ENCODE measurements at regions not wholly inside any gene's neighbourhood (a gene's known extent, or its start where the extent isn't known, plus 50 kb on each side); places are given as distances from the start of the nearest gene placed in this dataset.

GRCh38 chr18:40489301-40489700 is 1465.7 kb upstream of the PIK3C3 start:
- Histone ChIP-seq H3K27ac (no peak overlapping the region), H3K4me2 (no peak overlapping the region), H3K4me1 (no peaks in the 10 kb centered on the region), H3K27me3 (no peaks in the 10 kb centered on the region), H3K9me3 (no peaks in the 10 kb centered on the region), H3K9ac (no peak overlapping the region), H3K4me3 (no peak overlapping the region), H3K36me3 (no peaks in the 10 kb centered on the region), H4K20me1 (no peaks in the 10 kb centered on the region)
- no peak for TF ChIP-seq Cebpa-rat (IDR thresholded peaks at IDR 0.05)

GRCh38 chr18:40485318-40485717 is 1469.7 kb upstream of the PIK3C3 start:
- H3K27me3 ChIP-seq: no peaks in the 10 kb centered on the region
- no peak for TF ChIP-seq Cebpa-rat (IDR thresholded peaks at IDR 0.05)
- H3K36me3 ChIP-seq: no peaks in the 10 kb centered on the region
- no peak overlapping the region for H3K27ac ChIP-seq
- H3K9ac ChIP-seq: no peak overlapping the region
- no peaks in the 10 kb centered on the region for H3K4me1 ChIP-seq
- no peaks in the 10 kb centered on the region for H3K9me3 ChIP-seq
- no peak overlapping the region for H3K4me2 ChIP-seq
- H4K20me1 ChIP-seq: no peaks in the 10 kb centered on the region
- H3K4me3 ChIP-seq: no peak overlapping the region

DNA sequence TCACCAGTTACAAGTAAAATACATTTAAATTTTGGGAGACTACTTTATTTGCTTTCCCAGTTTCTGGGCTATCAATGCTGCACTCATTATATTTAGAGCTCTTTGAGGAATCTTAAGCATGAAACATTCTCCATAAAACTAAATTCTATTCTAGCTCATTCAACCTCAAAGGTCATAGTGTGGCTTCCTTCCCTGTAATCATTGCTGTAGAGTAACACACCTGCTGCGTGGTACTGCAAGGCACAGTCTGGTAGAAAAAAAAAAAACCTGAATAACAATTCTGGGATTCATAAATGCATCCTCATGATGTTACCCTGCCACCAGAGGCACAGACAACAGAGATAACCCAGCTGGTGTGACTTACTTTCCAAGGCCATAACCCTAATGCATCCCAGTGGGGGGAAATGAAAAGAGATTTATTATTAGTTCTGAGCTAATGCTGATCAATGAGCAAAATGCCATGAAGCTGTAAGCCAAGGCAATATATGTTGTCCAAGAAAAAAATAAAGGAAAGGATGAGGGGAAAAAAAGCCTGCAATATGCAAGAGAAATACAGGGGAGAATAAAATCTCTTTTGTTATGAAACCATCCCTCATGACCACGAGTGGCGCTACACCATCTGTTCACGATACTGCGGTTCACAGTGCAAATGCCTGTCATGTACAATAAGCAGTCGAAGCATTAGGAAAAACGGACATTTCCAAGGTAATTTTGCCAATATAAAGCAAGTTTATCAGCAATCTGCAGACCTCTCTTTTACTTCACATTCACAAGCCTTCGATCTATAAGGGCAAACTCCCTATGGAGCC is 1481.6 kb upstream of the PIK3C3 start:
- Histone ChIP-seq H3K9ac (no peak overlapping the region), H3K4me2 (no peak overlapping the region), H3K9me3 (no peaks in the 10 kb centered on the region), H3K27ac (no peak overlapping the region), H3K4me1 (no peaks in the 10 kb centered on the region), H3K27me3 (no peaks in the 10 kb centered on the region), H3K4me3 (no peak overlapping the region), H3K36me3 (no peaks in the 10 kb centered on the region), H4K20me1 (no peaks in the 10 kb centered on the region)
- TF ChIP-seq Cebpa-rat (IDR thresholded peaks at IDR 0.05): no peak

GRCh38 chr18:40470723-40471122 is 1484.3 kb upstream of the PIK3C3 start:
- H3K27ac ChIP-seq: no peak overlapping the region
- TF ChIP-seq Cebpa-rat (IDR thresholded peaks at IDR 0.05): no peak
- no peaks in the 10 kb centered on the region for H3K4me1 ChIP-seq
- no peaks in the 10 kb centered on the region for H3K27me3 ChIP-seq
- no peak overlapping the region for H3K4me2 ChIP-seq
- no peak overlapping the region for H3K4me3 ChIP-seq
- H3K9ac ChIP-seq: no peak overlapping the region
- H4K20me1 ChIP-seq: no peaks in the 10 kb centered on the region
- H3K36me3 ChIP-seq: no peaks in the 10 kb centered on the region
- no peaks in the 10 kb centered on the region for H3K9me3 ChIP-seq

DNA sequence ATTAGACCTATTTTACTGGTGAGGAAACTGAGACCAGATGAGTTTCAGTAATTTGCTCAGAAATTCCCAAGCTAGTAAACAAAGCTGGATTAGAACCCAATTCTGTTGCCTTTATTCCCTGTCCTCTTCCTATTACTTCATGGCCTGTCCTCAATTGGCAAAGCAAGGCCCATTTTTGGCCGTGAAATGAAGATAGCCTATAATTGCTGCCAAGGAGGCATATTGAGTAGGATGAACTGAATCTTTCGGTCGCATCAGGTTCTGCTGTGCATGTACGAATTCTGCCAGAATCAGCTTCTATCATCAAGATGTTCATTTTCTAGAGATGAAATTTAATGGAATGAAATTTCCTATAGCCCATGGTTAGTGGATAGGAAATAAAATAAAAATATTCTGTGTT is 1485.2 kb upstream of the PIK3C3 start:
- no peak overlapping the region for H3K9ac ChIP-seq
- H3K4me3 ChIP-seq: no peak overlapping the region
- no peak for TF ChIP-seq Cebpa-rat (IDR thresholded peaks at IDR 0.05)
- no peaks in the 10 kb centered on the region for H3K4me1 ChIP-seq
- H3K4me2 ChIP-seq: no peak overlapping the region
- no peaks in the 10 kb centered on the region for H3K9me3 ChIP-seq
- no peaks in the 10 kb centered on the region for H4K20me1 ChIP-seq
- H3K36me3 ChIP-seq: no peaks in the 10 kb centered on the region
- no peaks in the 10 kb centered on the region for H3K27me3 ChIP-seq
- no peak overlapping the region for H3K27ac ChIP-seq

GRCh38 chr18:40469316-40469715 is 1485.7 kb upstream of the PIK3C3 start:
- Histone ChIP-seq H3K27me3 (no peaks in the 10 kb centered on the region), H3K36me3 (no peaks in the 10 kb centered on the region), H3K4me3 (no peak overlapping the region), H3K4me2 (no peak overlapping the region), H4K20me1 (no peaks in the 10 kb centered on the region), H3K27ac (no peak overlapping the region), H3K9me3 (no peaks in the 10 kb centered on the region), H3K4me1 (no peaks in the 10 kb centered on the region), H3K9ac (no peak overlapping the region)
- TF ChIP-seq Cebpa-rat (IDR thresholded peaks at IDR 0.05): no peak

GRCh38 chr18:40464032-40464431 is 1491.0 kb upstream of the PIK3C3 start:
- H3K27me3 ChIP-seq: no peaks in the 10 kb centered on the region
- H4K20me1 ChIP-seq: no peaks in the 10 kb centered on the region
- H3K27ac ChIP-seq: no peak overlapping the region
- TF ChIP-seq Cebpa-rat (IDR thresholded peaks at IDR 0.05): no peak
- H3K4me3 ChIP-seq: no peak overlapping the region
- no peaks in the 10 kb centered on the region for H3K9me3 ChIP-seq
- H3K9ac ChIP-seq: no peak overlapping the region
- H3K4me2 ChIP-seq: no peak overlapping the region
- no peaks in the 10 kb centered on the region for H3K36me3 ChIP-seq
- H3K4me1 ChIP-seq: no peaks in the 10 kb centered on the region

DNA sequence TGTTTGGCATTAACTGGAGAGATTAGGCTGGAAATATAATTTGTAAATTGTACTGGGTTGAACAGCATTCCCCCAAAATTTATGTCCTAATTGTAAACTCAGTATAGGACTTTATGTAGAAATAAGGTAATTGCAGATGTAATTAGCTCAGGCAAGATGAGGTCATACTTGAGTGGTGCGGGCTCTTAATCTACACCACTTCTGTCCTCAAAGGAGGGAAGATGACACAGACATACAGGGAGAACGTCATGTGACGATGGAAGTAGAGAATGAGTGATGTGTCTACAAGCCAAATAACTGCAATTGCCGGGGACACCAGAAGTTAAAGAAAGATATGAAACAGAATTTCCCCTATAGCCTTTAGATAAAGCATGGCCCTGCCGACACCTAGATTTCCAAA is 1501.1 kb upstream of the PIK3C3 start:
- Histone ChIP-seq H3K4me3 (no peak overlapping the region), H3K9me3 (no peaks in the 10 kb centered on the region), H4K20me1 (no peaks in the 10 kb centered on the region), H3K27ac (no peak overlapping the region), H3K4me2 (no peak overlapping the region), H3K4me1 (no peaks in the 10 kb centered on the region), H3K36me3 (no peaks in the 10 kb centered on the region), H3K9ac (no peak overlapping the region), H3K27me3 (no peaks in the 10 kb centered on the region)
- TF ChIP-seq Cebpa-rat (IDR thresholded peaks at IDR 0.05): no peak

DNA sequence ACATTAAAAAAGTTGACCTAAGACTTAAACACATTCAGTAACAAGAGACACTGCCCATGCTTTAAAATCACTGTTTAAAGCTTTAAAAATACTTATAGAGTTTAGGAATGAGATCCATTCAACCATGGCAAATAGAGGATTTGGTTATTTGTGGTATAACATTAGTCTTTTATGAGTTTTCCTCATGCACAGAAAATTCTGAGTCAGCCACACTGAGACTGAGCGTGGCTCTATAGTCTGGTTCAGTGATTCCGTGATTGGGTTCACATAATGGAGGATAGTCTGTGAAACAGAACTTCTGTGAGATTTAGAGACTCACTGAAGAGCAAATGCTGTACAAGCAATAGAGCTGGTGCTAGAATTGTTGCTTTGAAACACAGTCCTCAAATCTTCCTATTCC is 1502.4 kb upstream of the PIK3C3 start:
- no peaks in the 10 kb centered on the region for H3K36me3 ChIP-seq
- H4K20me1 ChIP-seq: no peaks in the 10 kb centered on the region
- no peak overlapping the region for H3K9ac ChIP-seq
- H3K27ac ChIP-seq: no peak overlapping the region
- no peaks in the 10 kb centered on the region for H3K27me3 ChIP-seq
- H3K4me2 ChIP-seq: no peak overlapping the region
- TF ChIP-seq Cebpa-rat (IDR thresholded peaks at IDR 0.05): no peak
- H3K4me1 ChIP-seq: no peaks in the 10 kb centered on the region
- H3K9me3 ChIP-seq: no peaks in the 10 kb centered on the region
- H3K4me3 ChIP-seq: no peak overlapping the region

DNA sequence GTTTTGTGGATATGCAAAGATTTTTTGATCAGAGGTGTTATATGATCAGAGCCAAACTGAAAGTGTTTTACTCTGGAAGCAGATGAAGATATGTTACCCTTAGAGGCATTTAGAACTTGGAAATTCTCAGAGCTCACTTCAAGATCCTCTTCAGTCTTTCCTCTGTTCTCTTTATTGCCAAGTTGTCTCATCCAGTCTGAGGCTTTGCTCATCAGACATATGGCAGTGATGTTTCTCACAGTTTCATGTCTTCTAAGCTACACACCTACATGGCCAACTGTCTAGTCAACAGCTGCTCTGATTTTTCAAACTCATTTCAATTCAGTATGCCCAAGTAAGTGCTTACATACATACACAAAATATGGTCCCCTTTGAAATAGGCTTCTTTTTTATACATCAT is 1504.3 kb upstream of the PIK3C3 start:
- Histone ChIP-seq H3K36me3 (no peaks in the 10 kb centered on the region), H3K9ac (no peak overlapping the region), H3K27ac (no peak overlapping the region), H3K4me1 (no peaks in the 10 kb centered on the region), H3K27me3 (no peaks in the 10 kb centered on the region), H3K4me3 (no peak overlapping the region), H3K9me3 (no peaks in the 10 kb centered on the region), H4K20me1 (no peaks in the 10 kb centered on the region), H3K4me2 (no peak overlapping the region)
- TF ChIP-seq Cebpa-rat (IDR thresholded peaks at IDR 0.05): no peak

DNA sequence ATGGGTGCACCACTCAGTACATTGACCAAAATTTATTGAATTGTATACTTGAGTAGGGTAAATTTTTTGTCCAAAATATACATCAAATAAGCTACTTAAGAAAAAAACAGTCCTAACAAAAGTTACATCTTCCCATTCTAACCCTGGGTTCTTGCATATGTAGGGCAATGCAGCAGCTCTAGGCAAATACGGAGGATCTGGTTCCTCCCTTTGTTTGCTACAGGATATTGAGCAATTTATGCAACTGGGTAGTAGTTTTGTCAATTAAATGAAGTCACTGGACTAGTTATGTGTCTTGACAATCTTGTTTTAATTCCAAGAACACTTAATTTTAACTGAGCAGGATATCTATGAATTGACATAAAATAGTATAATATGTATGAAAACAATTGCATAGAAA is 1507.2 kb upstream of the PIK3C3 start:
- Histone ChIP-seq H4K20me1 (no peaks in the 10 kb centered on the region), H3K9me3 (no peaks in the 10 kb centered on the region), H3K4me3 (no peak overlapping the region), H3K9ac (no peak overlapping the region), H3K36me3 (no peaks in the 10 kb centered on the region), H3K27me3 (no peaks in the 10 kb centered on the region), H3K4me2 (no peak overlapping the region), H3K4me1 (no peaks in the 10 kb centered on the region), H3K27ac (no peak overlapping the region)
- TF ChIP-seq Cebpa-rat (IDR thresholded peaks at IDR 0.05): no peak
